SK-N-SH treated with all-trans-retinoic acid at 6 μM for 48 hours (cell line): ENCODE measurements at regions not wholly inside any gene's neighbourhood (a gene's known extent, or its start where the extent isn't known, plus 50 kb on each side); places are given as distances from the start of the nearest gene placed in this dataset.

Experiments used
- ATAC-seq: fragments of 200-7000 bp; cut with Tn5 transposase; 3 replicates; pipeline ENCODE4 v1.9.1; 2020; ENCODE audit warnings: mild to moderate bottlenecking, moderate library complexity
- ARNTL ChIP-seq: fragments of 450-650 bp; formaldehyde crosslinking; IDR thresholded peaks from 2 replicates; pipeline ENCODE4 v1.5.0; 2020; ENCODE audit warnings: low read depth, mild to moderate bottlenecking, moderate library complexity, borderline replicate concordance
- BACH2 ChIP-seq: fragments of 250-450 bp; sonication (Bioruptor Pico); IDR thresholded peaks from 2 replicates; pipeline ENCODE4 v1.9.0; 2021; ENCODE audit warnings: mild to moderate bottlenecking, borderline replicate concordance
- CREB5 ChIP-seq: fragments of 250-450 bp; sonication (Bioruptor Pico); IDR thresholded peaks from 2 replicates; pipeline ENCODE4 v1.5.1; 2020; ENCODE audit warnings: low read depth, mild to moderate bottlenecking, moderate library complexity
- CSDC2 ChIP-seq: fragments of 250-450 bp; sonication (Bioruptor Pico); IDR thresholded peaks from 2 replicates; pipeline ENCODE4 v1.5.0; 2020; ENCODE audit warnings: mild to moderate bottlenecking, moderate library complexity
- CSRNP3 ChIP-seq: fragments of 250-450 bp; sonication (Bioruptor Pico); IDR thresholded peaks from 2 replicates; pipeline ENCODE4 v1.5.1; 2021; ENCODE audit warnings: mild to moderate bottlenecking, moderate library complexity
- ESRRG ChIP-seq: fragments of 250-450 bp; sonication (Bioruptor Pico); IDR thresholded peaks from 2 replicates; pipeline ENCODE4 v1.6.1; 2021; ENCODE audit warnings: mild to moderate bottlenecking
- GLIS3 ChIP-seq: fragments of 250-450 bp; sonication (Bioruptor Pico); IDR thresholded peaks from 2 replicates; pipeline ENCODE4 v1.5.0; 2020; ENCODE audit warnings: mild to moderate bottlenecking, moderate library complexity
- ISL1 ChIP-seq: fragments of 250-450 bp; sonication (Bioruptor Pico); IDR thresholded peaks from 2 replicates; pipeline ENCODE4 v2.1.2; 2022; ENCODE audit warnings: mild to moderate bottlenecking, moderate library complexity
- OSR1 ChIP-seq: fragments of 250-450 bp; sonication (Bioruptor Pico); IDR thresholded peaks from 2 replicates; pipeline ENCODE4 v1.8.0; 2022; ENCODE audit warnings: moderate library complexity, mild to moderate bottlenecking, inconsistent platforms
- PATZ1 ChIP-seq: fragments of 250-450 bp; sonication (Bioruptor Pico); IDR thresholded peaks from 2 replicates; pipeline ENCODE4 v1.8.0; 2020; ENCODE audit warnings: mild to moderate bottlenecking, moderate library complexity, borderline replicate concordance
- POU6F1 ChIP-seq: fragments of 250-450 bp; sonication (Bioruptor Pico); IDR thresholded peaks from 2 replicates; pipeline ENCODE4 v1.8.0; 2021; ENCODE audit warnings: low read depth, mild to moderate bottlenecking, moderate library complexity, borderline replicate concordance
- PPARA ChIP-seq: fragments of 250-450 bp; sonication (Bioruptor Pico); IDR thresholded peaks from 2 replicates; pipeline ENCODE4 v1.5.0; 2020; ENCODE audit warnings: mild to moderate bottlenecking, borderline replicate concordance
- RARB ChIP-seq: fragments of 250-450 bp; sonication (Bioruptor Pico); IDR thresholded peaks from 2 replicates; pipeline ENCODE4 v1.8.0; 2021; ENCODE audit warnings: mild to moderate bottlenecking, moderate library complexity
- SNAI2 ChIP-seq: fragments of 250-450 bp; sonication (Bioruptor Pico); IDR thresholded peaks from 2 replicates; pipeline ENCODE4 v1.5.0; 2020; ENCODE audit warnings: mild to moderate bottlenecking, moderate library complexity
- TCF4 ChIP-seq: fragments of 250-450 bp; sonication (Bioruptor Pico); IDR thresholded peaks from 2 replicates; pipeline ENCODE4 v1.8.0; 2021; ENCODE audit warnings: mild to moderate bottlenecking, moderate library complexity, borderline replicate concordance
- TOX ChIP-seq: fragments of 250-450 bp; sonication (Bioruptor Pico); IDR thresholded peaks from 2 replicates; pipeline ENCODE4 v1.8.0; 2021; ENCODE audit warnings: mild to moderate bottlenecking, moderate library complexity, borderline replicate concordance
- TSHZ2 ChIP-seq: fragments of 250-450 bp; sonication (Bioruptor Pico); IDR thresholded peaks from 2 replicates; pipeline ENCODE4 v1.5.0; 2020; ENCODE audit warnings: mild to moderate bottlenecking, moderate library complexity
- ZC3H10 ChIP-seq: fragments of 250-450 bp; sonication (Bioruptor Pico); IDR thresholded peaks from 2 replicates; pipeline ENCODE4 v1.5.1; 2021; ENCODE audit warnings: mild to moderate bottlenecking, moderate library complexity
- ZFP3 ChIP-seq: fragments of 250-450 bp; sonication (Bioruptor Pico); IDR thresholded peaks from 2 replicates; pipeline ENCODE4 v1.5.0; 2020; ENCODE audit warnings: mild to moderate bottlenecking, moderate library complexity
- ZFP30 ChIP-seq: fragments of 450-650 bp; formaldehyde crosslinking; IDR thresholded peaks from 2 replicates; pipeline ENCODE4 v1.5.0; 2022; ENCODE audit warnings: mild to moderate bottlenecking, moderate library complexity
- ZNF565 ChIP-seq: fragments of 450-650 bp; formaldehyde crosslinking; conservative IDR thresholded peaks from 2 replicates; pipeline ENCODE4 v1.5.0; 2020; ENCODE audit warnings: low read depth, mild to moderate bottlenecking, moderate library complexity
- ZNF70 ChIP-seq: fragments of 450-650 bp; formaldehyde crosslinking; IDR thresholded peaks from 2 replicates; pipeline ENCODE4 v1.5.0; 2020; ENCODE audit warnings: mild to moderate bottlenecking, moderate library complexity
- ZNF8 ChIP-seq: fragments of 450-650 bp; formaldehyde crosslinking; IDR thresholded peaks from 2 replicates; pipeline ENCODE4 v1.5.0; 2020; ENCODE audit warnings: mild to moderate bottlenecking, moderate library complexity

GRCh38 chr17:71632328-71632727, 488.5 kb upstream of the SOX9 start:
- peak; percentile 56 for ATAC-seq
- TF ChIP-seq TOX (CRISPR knock-in tag) (peak; percentile 82; the same call in 1 of the 2 replicates), ZNF70 (no peak), ZC3H10 (CRISPR knock-in tag) (peak; percentile 6; the same call in 1 of the 2 replicates), ISL1 (peak; percentile 99), CSDC2 (CRISPR knock-in tag) (0 out of 2 replicates have a peak, but pooled peaks have one; percentile 61), CSRNP3 (CRISPR knock-in tag) (peak; percentile 92; the same call in 1 of the 2 replicates), BACH2 (CRISPR knock-in tag) (no peak), ARNTL (CRISPR knock-in tag) (no peak), RARB (no peak), PPARA (CRISPR knock-in tag) (no peak), ESRRG (CRISPR knock-in tag) (peak; percentile 95), ZNF565 (CRISPR knock-in tag) (no peak), GLIS3 (CRISPR knock-in tag) (0 out of 2 replicates have a peak, but pooled peaks have one; percentile 60), TCF4 (CRISPR knock-in tag) (peak; percentile 30; the same call in 1 of the 2 replicates), POU6F1 (CRISPR knock-in tag) (peak; percentile 95), SNAI2 (peak; percentile 94), ZFP30 (CRISPR knock-in tag) (no peak), PATZ1 (CRISPR knock-in tag) (peak; percentile 90), CREB5 (CRISPR knock-in tag) (peak; percentile 97), ZFP3 (peak; percentile 67; the same call in 1 of the 2 replicates), OSR1 (CRISPR knock-in tag) (no peak), TSHZ2 (CRISPR knock-in tag) (peak; percentile 82), ZNF8 (no peak)

- TF ChIP-seq ISL1: peak; percentile 70
- TF ChIP-seq ZFP3: no peak
- no peak for TF ChIP-seq PATZ1 (CRISPR knock-in tag)
- no peak for TF ChIP-seq SNAI2
- ATAC-seq: peak; percentile 76
These were observed 487.4 kb upstream of the SOX9 start for GRCh38 chr17:71633391-71633849.
